ENCODE measurements at regions not wholly inside any gene's neighbourhood (a gene's known extent, or its start where the extent isn't known, plus 50 kb on each side); places are given as distances from the start of the nearest gene placed in this dataset.

DNA sequence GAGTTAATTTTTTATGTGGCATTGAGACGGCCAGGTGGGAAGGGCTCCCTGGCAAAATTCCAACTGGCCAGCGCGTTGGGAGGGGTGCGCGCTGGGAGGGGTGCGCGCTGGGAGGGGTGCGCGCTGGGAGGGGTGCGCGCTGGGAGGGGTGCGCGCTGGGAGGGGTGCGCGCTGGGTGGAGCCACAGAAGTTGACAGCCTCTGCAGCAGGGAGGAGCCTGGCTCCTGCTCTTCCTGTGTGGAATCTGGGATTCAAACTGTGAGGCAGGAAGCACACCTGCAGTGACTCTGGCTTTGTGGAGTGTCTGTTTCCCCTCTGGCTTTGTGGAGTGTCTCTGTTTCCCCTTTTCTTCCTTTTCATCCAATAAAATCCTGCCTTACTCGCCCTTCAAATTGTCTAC, 147.9 kb upstream of the CBLN2 start:
- Histone ChIP-seq H3K4me3 (no peak overlapping the region), H3K27ac (no peak overlapping the region)
- TF ChIP-seq, protein P1, sequence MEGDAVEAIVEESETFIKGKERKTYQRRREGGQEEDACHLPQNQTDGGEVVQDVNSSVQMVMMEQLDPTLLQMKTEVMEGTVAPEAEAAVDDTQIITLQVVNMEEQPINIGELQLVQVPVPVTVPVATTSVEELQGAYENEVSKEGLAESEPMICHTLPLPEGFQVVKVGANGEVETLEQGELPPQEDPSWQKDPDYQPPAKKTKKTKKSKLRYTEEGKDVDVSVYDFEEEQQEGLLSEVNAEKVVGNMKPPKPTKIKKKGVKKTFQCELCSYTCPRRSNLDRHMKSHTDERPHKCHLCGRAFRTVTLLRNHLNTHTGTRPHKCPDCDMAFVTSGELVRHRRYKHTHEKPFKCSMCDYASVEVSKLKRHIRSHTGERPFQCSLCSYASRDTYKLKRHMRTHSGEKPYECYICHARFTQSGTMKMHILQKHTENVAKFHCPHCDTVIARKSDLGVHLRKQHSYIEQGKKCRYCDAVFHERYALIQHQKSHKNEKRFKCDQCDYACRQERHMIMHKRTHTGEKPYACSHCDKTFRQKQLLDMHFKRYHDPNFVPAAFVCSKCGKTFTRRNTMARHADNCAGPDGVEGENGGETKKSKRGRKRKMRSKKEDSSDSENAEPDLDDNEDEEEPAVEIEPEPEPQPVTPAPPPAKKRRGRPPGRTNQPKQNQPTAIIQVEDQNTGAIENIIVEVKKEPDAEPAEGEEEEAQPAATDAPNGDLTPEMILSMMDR (IDR thresholded peaks at IDR 0.05): no peak
- DNase-seq (ENCODE audit: low spot score): no peak

DNA sequence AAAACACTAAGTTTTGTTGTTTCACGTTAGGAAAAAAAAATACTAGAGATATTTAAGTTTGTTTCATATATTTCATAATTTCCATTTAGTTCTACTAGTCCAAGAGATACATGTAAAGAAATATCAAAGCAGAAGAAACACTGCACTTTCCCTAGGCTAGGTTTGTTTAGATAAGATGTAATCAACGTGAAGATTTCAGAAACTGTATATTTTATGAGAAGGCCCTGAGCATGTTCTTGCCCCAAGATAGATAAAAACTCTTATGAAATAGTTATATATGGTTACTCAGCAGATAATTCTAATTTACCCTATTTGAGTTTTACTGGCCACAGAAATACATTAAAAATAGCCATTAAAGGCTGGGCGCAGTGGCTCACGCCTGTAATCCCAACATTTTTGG, 143.6 kb upstream of the CBLN2 start:
- TF ChIP-seq, protein P1 (IDR thresholded peaks at IDR 0.05): no peak
- no peak for DNase-seq (ENCODE audit: low spot score)
- no peak overlapping the region for H3K27ac ChIP-seq
- no peak overlapping the region for H3K4me3 ChIP-seq

DNA sequence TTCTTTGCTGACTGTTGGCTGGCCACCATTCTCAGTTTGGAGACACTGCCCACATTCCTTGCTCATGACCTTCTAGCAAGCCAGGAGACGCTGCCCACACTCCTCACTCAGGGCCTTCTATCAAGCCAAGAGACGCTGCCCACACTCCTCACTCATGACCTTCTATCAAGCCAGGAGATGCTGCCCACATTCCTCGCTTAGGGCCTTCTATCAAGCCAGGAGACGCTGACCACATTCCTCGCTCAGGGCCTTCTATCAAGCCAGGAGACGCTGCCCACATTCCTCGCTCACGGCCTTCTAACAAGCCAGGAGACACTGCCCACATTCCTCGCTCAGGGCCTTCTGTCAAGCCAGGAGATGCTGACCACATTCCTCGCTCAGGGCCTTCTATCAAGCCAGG, 131.3 kb upstream of the CBLN2 start:
- no peak overlapping the region for H3K27ac ChIP-seq
- TF ChIP-seq, protein P1 (IDR thresholded peaks at IDR 0.05): no peak
- DNase-seq (ENCODE audit: low spot score): no peak
- no peak overlapping the region for H3K4me3 ChIP-seq

DNA sequence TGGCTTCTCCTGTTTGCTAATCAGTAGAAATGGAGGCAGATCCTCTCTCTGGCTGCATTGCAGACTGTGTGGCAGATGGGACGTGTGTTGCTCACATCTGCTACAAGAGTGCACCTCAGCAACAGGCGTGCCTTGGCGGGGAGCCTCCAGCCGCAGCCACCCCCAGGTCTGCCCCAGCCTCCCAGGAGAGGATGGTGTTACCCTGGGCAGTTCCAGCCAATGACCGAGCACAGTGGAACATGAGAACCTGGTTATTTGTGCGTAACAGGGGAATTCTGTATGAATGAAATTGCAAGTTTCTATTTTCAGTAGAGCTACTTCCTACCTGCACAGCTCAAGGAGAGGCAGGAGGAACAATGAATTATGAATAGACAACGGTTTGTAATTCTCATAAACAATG, 130.6 kb upstream of the CBLN2 start:
- TF ChIP-seq, protein P1 (IDR thresholded peaks at IDR 0.05): no peak
- no peak for DNase-seq (ENCODE audit: low spot score)
- Histone ChIP-seq H3K4me3 (no peak overlapping the region), H3K27ac (no peak overlapping the region)

DNA sequence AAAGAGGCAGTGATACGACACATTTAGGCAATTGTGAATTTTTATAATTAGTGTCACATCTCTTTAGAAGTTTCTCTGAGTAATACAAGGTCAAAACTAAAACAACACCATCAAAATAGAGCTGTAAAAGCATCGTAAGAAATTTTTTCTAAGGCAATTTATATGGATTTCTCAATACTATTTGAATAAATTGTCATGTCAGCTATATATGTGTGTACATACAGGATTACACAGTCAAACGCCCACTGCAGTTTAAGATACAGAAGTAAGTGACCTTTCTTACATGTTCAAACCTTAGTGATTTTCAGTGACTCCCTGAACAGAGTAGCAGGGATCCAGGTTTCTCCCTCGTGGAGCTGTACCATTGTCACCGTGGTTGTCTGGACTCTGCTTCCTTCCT, 129.1 kb upstream of the CBLN2 start:
- H3K4me3 ChIP-seq: no peak overlapping the region
- no peak overlapping the region for H3K27ac ChIP-seq
- TF ChIP-seq, protein P1 (IDR thresholded peaks at IDR 0.05): no peak
- DNase-seq (ENCODE audit: low spot score): no peak

DNA sequence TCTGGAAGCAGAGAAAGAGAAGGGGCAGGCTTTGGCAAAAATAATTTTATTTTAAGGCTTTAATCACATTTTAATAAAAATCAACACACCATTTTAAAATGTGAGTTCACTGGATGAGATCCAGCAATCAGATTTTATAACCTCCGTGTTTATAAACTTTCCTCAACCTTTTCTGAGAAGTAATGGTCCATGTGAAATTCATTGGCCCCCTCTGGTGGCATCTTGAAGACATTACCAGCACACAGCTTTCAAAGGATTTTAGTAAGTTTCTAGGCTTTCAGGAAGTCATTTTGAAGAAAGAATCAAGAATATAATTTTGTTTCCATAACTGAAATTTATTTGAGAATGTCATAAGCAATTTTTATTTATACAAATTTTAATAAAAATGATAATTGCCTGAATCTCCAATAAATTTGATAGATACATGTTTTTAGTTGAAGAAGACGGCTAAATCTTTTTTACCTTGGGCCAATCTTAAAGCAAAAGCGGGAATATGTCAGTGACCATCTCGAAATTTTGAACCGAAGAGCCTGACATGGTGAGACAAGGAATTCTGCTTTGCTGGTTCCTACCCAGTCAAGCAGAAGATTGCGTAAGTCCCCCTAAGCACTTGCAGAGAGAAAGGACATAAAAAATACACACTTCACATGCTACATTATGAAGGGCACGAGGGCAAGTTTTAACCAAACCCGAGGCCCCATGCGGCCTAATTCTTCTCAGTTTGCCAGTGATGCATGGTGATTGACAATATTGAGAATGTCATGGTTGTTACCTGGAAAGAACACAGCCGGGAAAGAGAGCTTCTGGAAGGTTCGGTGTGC, 128.4 kb upstream of the CBLN2 start:
- no peak overlapping the region for H3K4me3 ChIP-seq

More for the DNA sequence above, 128.4 kb upstream of the CBLN2 start:
- no peak for DNase-seq (ENCODE audit: low spot score)
- no peak overlapping the region for H3K27ac ChIP-seq
- TF ChIP-seq, protein P1 (IDR thresholded peaks at IDR 0.05): peak; percentile 26
